K562 (cell line): ENCODE measurements at regions not wholly inside any gene's neighbourhood (a gene's known extent, or its start where the extent isn't known, plus 50 kb on each side); places are given as distances from the start of the nearest gene placed in this dataset.

Source experiments
- ELF2 ChIP-seq: fragments of 250-450 bp; sonication (Bioruptor Pico); IDR thresholded peaks from 2 replicates; pipeline ENCODE4 v1.5.0; 2021; ENCODE audit warnings: mild to moderate bottlenecking
- PHF8 ChIP-seq: fragments of 200-600 bp; sonication (generic); IDR thresholded peaks from 2 replicates; pipeline ENCODE4 v1.6.1; 2012; ENCODE audit warnings: mixed run types, mild to moderate bottlenecking, inconsistent platforms, low read length, moderate library complexity, borderline replicate concordance
- PRDM10 ChIP-seq: fragments of 450-650 bp; IDR thresholded peaks from 2 replicates; pipeline ENCODE4 v1.6.1; 2018; ENCODE audit not compliant: partially characterized antibody
- SETDB1 ChIP-seq: IDR thresholded peaks from one replicate; pipeline ENCODE4 v1.6.1; 2012; ENCODE audit warnings: low read length, control low read depth, inconsistent platforms
- TAF1 ChIP-seq: IDR thresholded peaks from 2 replicates; pipeline ENCODE4 v1.6.1; 2011; ENCODE audit warnings: mild to moderate bottlenecking, low read length, moderate library complexity; ENCODE audit not compliant: insufficient read depth, control insufficient read depth, severe bottlenecking; ENCODE audit errors: extremely low read depth
- ZNF707 ChIP-seq: fragments of 250-450 bp; sonication (Bioruptor Pico); conservative IDR thresholded peaks from 2 replicates; pipeline ENCODE4 v1.8.0; 2022; ENCODE audit warnings: inconsistent platforms, mild to moderate bottlenecking, moderate library complexity
- ZNF717 ChIP-seq: fragments of 250-450 bp; sonication (Bioruptor Pico); IDR thresholded peaks from 2 replicates; pipeline ENCODE4 v1.5.0; 2021
- TF ChIP-seq, protein P1 (sequence below), 2 experiments: fragments of 150-350 bp in 1 of 2; IDR thresholded peaks; 2 replicates each; pipeline ENCODE4 v1.6.1; 2012 to 2016; ENCODE audit warnings: low read depth in 2 of 2, low read length in 2 of 2, mild to moderate bottlenecking in 1 of 2, moderate library complexity in 1 of 2

DNA sequence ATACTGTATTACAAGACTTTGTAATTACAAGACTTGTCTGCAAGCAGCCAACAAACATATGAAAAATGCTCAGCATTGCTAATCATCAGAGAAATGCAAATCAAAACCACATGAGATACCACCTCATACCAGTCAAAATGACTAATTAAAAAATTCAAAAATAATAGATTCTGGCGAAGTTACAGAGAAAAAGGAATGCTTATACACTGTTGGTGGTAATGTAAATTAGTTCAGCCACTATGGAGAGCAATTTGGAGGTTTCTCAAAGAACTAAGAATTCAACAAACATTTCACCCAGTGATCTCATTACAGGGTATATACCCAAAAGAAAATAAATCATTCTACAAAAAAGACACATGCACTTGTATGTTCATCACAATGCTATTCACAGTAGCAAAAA is 617.5 kb upstream of the CCDC54 start (continued):
- TF ChIP-seq ELF2 (CRISPR knock-in tag) (no peak), SETDB1 (no peak), PRDM10 (no peak), TAF1 (no peak), ZNF707 (CRISPR knock-in tag) (no peak), ZNF717 (CRISPR knock-in tag) (no peak), PHF8 (no peak)
- TF ChIP-seq, protein P1, sequence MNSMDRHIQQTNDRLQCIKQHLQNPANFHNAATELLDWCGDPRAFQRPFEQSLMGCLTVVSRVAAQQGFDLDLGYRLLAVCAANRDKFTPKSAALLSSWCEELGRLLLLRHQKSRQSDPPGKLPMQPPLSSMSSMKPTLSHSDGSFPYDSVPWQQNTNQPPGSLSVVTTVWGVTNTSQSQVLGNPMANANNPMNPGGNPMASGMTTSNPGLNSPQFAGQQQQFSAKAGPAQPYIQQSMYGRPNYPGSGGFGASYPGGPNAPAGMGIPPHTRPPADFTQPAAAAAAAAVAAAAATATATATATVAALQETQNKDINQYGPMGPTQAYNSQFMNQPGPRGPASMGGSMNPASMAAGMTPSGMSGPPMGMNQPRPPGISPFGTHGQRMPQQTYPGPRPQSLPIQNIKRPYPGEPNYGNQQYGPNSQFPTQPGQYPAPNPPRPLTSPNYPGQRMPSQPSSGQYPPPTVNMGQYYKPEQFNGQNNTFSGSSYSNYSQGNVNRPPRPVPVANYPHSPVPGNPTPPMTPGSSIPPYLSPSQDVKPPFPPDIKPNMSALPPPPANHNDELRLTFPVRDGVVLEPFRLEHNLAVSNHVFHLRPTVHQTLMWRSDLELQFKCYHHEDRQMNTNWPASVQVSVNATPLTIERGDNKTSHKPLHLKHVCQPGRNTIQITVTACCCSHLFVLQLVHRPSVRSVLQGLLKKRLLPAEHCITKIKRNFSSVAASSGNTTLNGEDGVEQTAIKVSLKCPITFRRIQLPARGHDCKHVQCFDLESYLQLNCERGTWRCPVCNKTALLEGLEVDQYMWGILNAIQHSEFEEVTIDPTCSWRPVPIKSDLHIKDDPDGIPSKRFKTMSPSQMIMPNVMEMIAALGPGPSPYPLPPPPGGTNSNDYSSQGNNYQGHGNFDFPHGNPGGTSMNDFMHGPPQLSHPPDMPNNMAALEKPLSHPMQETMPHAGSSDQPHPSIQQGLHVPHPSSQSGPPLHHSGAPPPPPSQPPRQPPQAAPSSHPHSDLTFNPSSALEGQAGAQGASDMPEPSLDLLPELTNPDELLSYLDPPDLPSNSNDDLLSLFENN (IDR thresholded peaks at IDR 0.05; ENCODE audit: low read depth in 2 of 2, low read length in 2 of 2) = no peak
